Activated CD4-positive, alpha-beta T cell treated with anti-CD3 and anti-CD28 coated beads, Interleukin-2, Interleukin-6, amounts not matched to agents 100 ng/mL and 50 ng/mL, durations not matched to agents 16 hours and 8 hours (primary cell): ENCODE measurements at regions not wholly inside any gene's neighbourhood (a gene's known extent, or its start where the extent isn't known, plus 50 kb on each side); places are given as distances from the start of the nearest gene placed in this dataset.

Source experiments
- DNase-seq: peaks from one replicate; pipeline ENCODE4 v3.0.0-alpha.2; 2020

DNA sequence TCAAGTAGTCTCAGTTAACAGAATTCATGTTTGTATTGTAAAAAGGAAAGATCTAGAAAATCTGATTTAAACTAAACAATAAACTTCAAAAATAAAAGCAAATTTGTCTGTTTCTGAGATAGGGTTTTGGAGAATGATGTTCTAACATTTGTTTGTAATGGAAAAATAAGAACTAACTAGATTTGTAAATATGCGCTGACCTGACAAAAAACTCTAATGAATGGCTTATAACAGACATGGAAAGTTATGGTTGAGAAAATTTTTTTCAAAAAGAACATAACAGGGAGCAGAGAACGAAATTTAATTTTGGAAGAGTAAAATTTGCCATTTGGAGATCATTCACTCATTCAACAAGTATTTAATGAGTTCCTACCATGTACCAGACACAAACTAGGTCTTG is 179.0 kb upstream of the TARS1 start:
- DNase-seq, result no peak

DNA sequence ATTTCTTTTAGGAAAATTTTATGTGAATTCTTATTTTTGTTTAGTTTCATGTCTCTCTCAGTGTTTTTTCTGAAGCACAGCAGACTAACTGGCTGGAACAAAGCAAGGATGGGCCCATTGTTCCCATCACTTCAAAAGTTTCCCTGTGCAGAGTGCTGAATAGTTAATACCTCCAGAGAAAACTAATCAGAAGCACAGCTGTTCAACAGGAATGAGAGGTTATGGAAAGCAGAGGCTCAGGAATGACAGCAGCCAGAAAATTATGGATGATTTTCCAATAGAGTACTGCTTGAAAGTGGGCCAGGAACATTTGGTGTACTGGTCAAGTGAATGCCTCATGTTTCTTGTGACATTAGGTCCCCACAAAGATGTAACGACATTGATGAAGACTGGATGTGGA is 173.0 kb upstream of the TARS1 start:
- DNase-seq, result no peak

DNA sequence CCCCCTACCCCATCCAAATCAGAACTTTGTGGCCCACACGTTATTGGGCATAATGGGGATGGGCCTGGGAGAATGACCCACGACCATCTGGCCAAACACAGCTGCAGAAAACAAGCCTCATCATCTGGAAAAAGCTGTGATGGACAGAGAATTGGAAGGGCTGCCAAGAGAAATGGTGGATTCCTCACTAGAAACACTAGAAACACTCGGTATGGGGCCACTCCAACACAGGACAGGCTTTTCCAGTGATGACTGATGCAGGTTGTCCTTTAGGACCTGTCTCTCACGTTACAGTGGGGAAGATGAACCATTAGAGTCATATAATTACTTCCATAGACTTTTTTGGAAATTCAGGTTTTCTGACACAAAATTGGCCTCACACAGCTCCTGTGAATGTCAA is 172.4 kb upstream of the TARS1 start:
- no peak for DNase-seq

DNA sequence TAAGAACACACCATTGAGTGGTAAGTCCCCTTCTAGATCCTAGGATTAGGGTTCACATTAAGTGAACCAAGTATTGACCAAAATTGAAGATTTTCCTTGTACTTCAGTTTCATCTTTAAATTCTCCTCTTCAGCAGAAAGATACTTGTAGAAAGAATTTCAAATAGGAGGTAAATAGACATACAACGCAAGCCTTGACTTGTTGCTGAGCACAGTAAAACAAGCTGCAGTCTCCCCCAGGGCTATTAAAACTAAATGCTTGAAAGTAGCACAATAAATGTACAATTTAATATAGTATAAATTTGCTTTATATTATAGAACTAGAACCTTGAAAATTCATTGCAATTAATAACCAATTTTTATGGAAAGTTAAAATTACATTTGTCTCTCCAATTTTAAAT is 170.1 kb upstream of the TARS1 start:
- no peak for DNase-seq

- DNase-seq, result no peak
These were observed 169.2 kb upstream of the TARS1 start for GRCh38 chr5:33271606-33272005.

DNA sequence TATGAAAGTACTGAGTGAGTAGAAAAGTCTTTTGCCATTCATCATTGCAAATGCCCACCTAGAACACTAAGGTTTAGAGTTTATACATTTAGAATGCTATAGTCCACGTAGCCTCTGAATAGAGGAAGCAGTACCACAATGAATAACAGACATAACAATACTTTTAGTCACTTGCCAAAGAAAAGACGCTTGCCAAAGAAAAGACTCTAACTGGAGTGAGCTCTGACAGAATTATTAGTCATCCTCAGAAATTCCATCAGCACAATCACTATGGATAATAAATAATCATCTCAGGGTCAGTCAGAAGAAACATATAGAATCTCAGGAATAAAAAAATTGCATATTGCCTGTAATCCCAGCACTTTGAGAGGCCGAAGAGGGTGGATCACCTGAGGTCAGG is 168.5 kb upstream of the TARS1 start:
- no peak for DNase-seq

DNA sequence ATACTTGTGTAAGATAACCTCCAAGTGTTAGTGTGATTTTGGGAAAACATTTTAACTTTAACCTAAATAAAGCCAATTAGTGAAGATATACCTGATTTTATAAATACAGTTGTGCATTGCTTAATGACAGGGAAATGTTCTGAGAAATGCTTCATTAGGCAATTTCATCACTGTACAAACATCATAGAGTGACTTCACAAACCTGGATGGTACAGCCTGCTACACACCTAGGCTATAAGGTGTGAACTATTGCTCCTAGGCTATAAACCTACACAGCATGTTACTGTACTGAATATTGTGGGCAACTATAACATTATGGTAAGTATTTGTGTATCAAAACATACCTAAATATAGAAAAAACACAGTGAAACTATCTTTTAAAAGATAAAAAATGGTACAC is 166.8 kb upstream of the TARS1 start:
- no peak for DNase-seq

GRCh38 chr5:33275391-33275790 is 165.4 kb upstream of the TARS1 start:
- DNase-seq, result no peak

GRCh38 chr5:33275921-33276627 is 164.7 kb upstream of the TARS1 start:
- no peak for DNase-seq

- DNase-seq, result no peak
These were observed 164.2 kb upstream of the TARS1 start for GRCh38 chr5:33276628-33276950.

DNA sequence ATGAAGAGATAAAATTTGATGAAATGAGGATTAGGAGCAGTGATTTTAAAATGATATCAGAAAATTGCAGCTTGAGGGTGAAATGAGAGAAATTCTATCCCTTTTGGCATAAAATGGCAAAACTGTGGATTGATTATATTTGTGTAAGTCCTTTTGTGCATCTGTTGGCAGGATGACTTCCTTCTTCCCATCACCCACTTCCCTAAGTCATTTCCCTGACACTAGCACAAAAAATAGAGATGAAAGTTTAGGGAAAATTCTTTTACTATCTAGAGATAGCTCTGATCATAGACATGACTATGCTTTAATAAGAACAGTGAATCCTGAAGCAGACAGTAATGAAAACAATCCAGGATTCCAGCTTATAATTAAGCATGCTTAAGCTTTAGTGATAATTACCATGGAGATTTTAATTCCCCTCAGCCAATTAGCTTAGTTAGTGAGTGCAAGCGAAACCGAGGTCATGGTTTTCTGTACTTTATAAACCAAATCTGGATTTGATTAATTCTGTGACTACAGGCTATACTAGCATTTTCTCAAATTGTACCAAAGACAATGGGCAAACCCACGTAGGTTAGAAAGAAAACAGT is 163.6 kb upstream of the TARS1 start:
- no peak for DNase-seq

DNA sequence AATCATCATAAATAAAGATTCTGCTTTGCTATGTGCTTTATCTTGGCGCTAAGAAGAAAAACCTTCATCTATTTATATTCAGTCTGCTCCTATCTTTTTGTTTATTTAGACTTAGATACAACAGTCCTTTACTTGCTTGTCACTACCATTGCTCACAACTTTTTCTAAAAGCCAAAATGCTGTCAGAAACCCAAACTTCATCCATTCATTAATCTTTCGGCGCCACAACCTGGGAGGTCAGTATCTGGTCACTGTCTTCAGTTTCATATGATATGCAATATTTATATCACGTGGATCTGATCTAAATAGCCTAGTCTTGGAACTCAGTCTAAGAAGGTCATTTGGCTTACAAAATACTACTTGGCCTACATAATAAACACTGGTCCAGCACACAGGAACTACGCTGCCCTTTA is 159.3 kb upstream of the TARS1 start:
- no peak for DNase-seq

DNA sequence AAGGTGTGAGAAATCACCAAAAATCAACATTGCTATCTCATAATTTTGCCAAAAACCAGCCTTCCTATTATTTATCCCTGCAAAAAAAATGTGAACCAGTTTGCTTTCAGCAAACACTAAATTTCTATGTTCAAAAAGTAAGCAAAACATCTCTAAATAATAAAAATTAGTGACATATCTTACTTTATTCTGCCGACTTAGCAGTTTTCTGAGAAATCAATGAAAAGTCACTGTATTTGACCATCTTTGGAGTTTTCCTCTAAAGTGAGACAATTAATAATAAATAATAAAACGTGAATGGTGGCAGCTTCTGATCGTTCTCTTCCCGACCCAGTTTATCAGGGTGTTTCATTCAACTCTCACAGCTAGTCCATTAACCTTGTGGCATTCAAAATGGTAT is 158.6 kb upstream of the TARS1 start:
- DNase-seq, result no peak

DNA sequence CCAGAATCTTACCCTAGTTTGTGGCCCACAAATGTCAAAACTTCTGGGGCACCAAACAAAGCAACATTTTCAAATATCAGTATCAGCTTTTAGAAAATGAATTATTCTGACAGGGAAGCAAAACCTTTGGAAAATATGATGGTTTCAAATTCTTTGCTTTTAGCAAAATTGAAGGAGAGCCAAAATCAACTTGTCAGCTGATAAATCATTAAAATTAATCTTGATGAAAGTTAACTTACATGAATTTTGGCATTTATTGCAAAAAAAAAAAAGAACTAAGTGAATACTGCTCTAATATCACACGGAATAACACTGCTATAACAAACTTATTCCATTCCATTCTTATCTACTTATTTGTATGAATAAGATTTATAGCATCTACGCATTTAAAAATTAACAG is 158.1 kb upstream of the TARS1 start:
- no peak for DNase-seq

DNA sequence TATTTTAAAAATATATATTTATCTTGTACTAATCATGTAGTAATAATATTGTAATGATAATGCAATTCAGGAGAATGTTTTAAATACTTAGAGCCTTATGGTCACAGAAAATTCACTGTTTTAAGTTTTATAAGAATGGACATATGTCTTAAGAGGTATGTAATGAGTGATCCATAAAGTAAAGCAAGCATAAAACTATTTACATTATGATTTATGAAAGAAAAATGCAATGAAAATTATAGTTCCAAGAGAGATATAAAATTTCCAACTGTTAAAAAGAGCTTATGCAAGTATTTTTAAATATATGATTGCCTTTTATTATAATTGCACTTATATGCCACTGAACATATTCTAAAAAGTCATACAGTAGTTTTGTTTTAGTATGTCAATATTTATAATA is 157.5 kb upstream of the TARS1 start:
- DNase-seq, result no peak

DNA sequence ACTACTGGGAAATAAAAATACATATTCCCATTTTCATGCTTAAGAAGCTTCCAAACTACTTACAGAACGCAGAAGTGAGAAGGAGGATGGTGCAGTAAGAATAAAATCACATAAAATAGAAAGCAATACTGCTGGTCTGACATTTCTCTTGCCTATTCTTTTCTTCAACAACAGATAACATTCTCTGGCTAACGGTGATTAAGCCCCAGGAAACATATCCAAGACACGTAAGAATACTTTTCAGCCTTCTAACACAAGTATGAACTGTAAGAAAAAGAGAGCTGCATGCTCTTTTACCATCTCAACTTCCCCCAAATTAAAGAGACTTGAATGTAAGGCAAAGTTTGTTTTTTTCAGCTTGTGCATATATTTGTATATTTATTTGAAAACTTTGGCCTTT is 156.1 kb upstream of the TARS1 start:
- no peak for DNase-seq

GRCh38 chr5:33287242-33287641 is 153.5 kb upstream of the TARS1 start:
- no peak for DNase-seq

- no peak for DNase-seq
These were observed 149.4 kb upstream of the TARS1 start for GRCh38 chr5:33291216-33292000.

GRCh38 chr5:33297760-33298216 is 143.0 kb upstream of the TARS1 start:
- DNase-seq, result no peak

DNA sequence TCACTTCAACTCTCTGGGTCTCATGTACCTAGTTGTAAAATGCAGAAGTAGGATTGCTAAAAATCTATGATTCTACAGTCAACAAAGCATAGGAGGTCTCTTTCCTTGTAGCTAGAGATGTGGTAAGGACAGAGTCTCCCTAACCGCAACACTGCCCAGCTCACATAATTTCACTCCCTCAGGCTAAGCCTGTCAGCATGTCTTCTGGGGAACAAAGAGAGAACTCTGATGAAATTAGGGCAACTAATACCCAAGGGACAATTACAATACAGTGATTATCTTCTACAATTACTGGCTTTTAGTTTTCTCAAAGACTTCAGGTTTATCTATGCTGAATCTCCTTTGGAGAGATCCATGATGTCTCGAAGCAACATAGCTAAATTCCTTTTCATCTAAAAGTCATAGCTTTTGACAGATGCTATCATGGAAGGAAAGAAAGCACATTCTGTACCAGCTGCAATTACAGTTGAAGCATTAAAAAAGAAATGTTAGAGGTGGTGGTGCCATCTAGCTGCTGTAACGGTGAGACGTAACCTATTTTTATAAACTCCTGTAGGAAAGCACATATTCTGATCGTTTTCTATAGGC is 141.1 kb upstream of the TARS1 start:
- DNase-seq, result peak; percentile 10

DNA sequence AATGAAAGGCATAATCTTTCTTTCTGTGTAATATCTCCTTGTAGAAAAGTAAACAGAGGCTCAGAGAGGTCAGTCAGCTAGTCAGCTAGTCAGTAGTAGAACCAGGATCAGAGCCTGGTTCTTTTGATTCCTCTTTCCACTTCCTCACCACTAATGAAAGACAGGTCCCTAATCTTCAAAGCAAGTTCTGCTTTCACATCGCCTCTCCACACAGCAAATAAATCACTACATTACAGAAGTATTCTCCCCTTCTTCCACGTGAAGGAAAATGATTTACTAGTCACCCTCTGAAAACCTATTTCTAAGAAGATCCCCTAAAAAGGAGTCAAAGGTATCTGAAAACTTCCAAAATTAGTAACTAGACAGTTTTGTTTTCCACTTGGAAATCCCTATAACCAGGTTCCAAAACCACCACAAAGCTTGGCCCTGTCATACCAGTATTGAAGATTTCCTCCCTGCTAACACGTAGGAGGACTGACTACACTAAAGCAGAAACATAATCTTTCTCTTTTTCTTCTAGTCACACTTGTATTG is 140.5 kb upstream of the TARS1 start:
- DNase-seq, result peak; percentile 14

DNA sequence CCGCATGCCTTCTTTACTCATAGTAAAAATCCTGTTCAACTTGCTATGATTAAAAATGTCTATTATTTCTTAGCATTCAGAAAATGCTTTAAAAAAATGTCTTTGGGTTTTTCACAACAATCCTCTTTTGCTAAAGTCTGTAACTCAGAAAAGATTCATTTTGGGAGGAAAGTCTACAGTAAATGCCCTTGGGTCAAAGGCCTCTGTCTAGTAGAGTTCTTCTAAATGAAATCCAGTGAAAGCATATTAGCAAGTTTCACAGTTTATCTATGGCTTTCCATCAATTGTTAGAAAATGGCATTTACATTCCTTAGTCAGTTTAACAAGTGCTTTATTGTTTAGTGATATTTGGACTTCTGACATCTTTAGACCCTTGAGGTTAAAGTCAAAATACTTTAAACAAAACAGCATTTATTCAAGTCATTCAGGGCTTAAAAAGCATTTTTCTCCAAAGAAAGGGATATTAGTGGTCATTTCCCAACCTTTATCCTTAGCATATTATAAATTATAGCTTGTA is 137.1 kb upstream of the TARS1 start:
- DNase-seq, result no peak

- DNase-seq, result no peak
These were observed 136.2 kb upstream of the TARS1 start for GRCh38 chr5:33304601-33305000.
